GM04504 (cell line): ENCODE measurements at regions not wholly inside any gene's neighbourhood (a gene's known extent, or its start where the extent isn't known, plus 50 kb on each side); places are given as distances from the start of the nearest gene placed in this dataset.

Experiments
- DNase-seq: peaks from one replicate; pipeline ENCODE4 v3.0.0-alpha.2; 2012; ENCODE audit warnings: low read depth

GRCh38 chrX:7789200-7789599, 53.8 kb upstream of the VCX start:
- no peak for DNase-seq

GRCh38 chrX:7788334-7788733, 54.6 kb upstream of the VCX start:
- DNase-seq = no peak

- no peak for DNase-seq
Observed at GRCh38 chrX:7787714-7788113, 55.3 kb upstream of the VCX start.

GRCh38 chrX:7784580-7784979, 58.4 kb upstream of the VCX start:
- DNase-seq = no peak

- no peak for DNase-seq
Observed at GRCh38 chrX:7779644-7780043, 63.3 kb upstream of the VCX start.

- DNase-seq = no peak
Observed at GRCh38 chrX:7775987-7776386, 67.0 kb upstream of the VCX start.

- DNase-seq = no peak
Observed at GRCh38 chrX:7771788-7772438, 71.1 kb upstream of the VCX start.

- DNase-seq = no peak
Observed at GRCh38 chrX:7759830-7760229, 83.1 kb upstream of the VCX start.

- peak; percentile 1 for DNase-seq
Observed at GRCh38 chrX:7746856-7747255, 96.1 kb upstream of the VCX start.

GRCh38 chrX:7730071-7730470, 112.9 kb upstream of the VCX start:
- no peak for DNase-seq

GRCh38 chrX:7720519-7720918, 122.5 kb upstream of the VCX start:
- no peak for DNase-seq

GRCh38 chrX:7714351-7714750, 128.6 kb upstream of the VCX start:
- DNase-seq = no peak

GRCh38 chrX:7711167-7711566, 131.8 kb upstream of the VCX start:
- DNase-seq = no peak

GRCh38 chrX:7709845-7710244, 133.1 kb upstream of the VCX start:
- no peak for DNase-seq

- no peak for DNase-seq
Observed at GRCh38 chrX:7706032-7706431, 136.9 kb upstream of the VCX start.

- DNase-seq = no peak
Observed at GRCh38 chrX:7704205-7704604, 138.8 kb upstream of the VCX start.

GRCh38 chrX:7698248-7698647, 144.7 kb upstream of the VCX start:
- no peak for DNase-seq

- no peak for DNase-seq
Observed at GRCh38 chrX:7690842-7691241, 152.1 kb upstream of the VCX start.

GRCh38 chrX:7689791-7690412, 153.1 kb upstream of the VCX start:
- no peak for DNase-seq

- DNase-seq = no peak
Observed at GRCh38 chrX:7680181-7680580, 162.8 kb upstream of the VCX start.

GRCh38 chrX:7654316-7654715, 188.7 kb upstream of the VCX start:
- DNase-seq = no peak

- DNase-seq = no peak
Observed at GRCh38 chrX:7647831-7648230, 195.1 kb upstream of the VCX start.

- DNase-seq = no peak
Observed at GRCh38 chrX:7641141-7641540, 201.8 kb upstream of the VCX start.

- no peak for DNase-seq
Observed at GRCh38 chrX:7640392-7640791, 202.6 kb upstream of the VCX start.
